GM04504 (cell line): ENCODE measurements at regions not wholly inside any gene's neighbourhood (a gene's known extent, or its start where the extent isn't known, plus 50 kb on each side); places are given as distances from the start of the nearest gene placed in this dataset.

Source experiments
- DNase-seq: peaks from one replicate; pipeline ENCODE4 v3.0.0-alpha.2; 2012; ENCODE audit warnings: low read depth

- DNase-seq = no peak
These were observed 95.5 kb upstream of the COL8A1 start for GRCh38 chr3:99542767-99543518.

- DNase-seq = no peak
These were observed 97.2 kb upstream of the COL8A1 start for GRCh38 chr3:99541181-99541580.

- no peak for DNase-seq
These were observed 101.0 kb upstream of the COL8A1 start for GRCh38 chr3:99537416-99537815.

GRCh38 chr3:99536555-99537314 is 101.7 kb upstream of the COL8A1 start:
- DNase-seq = no peak

GRCh38 chr3:99534951-99535704 is 103.3 kb upstream of the COL8A1 start:
- no peak for DNase-seq

GRCh38 chr3:99532246-99532645 is 106.1 kb upstream of the COL8A1 start:
- peak; percentile 57 for DNase-seq

GRCh38 chr3:99529265-99529664 is 109.1 kb upstream of the COL8A1 start:
- DNase-seq = no peak

GRCh38 chr3:99526921-99527320 is 111.5 kb upstream of the COL8A1 start:
- DNase-seq = no peak

- no peak for DNase-seq
These were observed 113.8 kb upstream of the COL8A1 start for GRCh38 chr3:99524559-99524958.

- DNase-seq = no peak
These were observed 114.8 kb upstream of the COL8A1 start for GRCh38 chr3:99523431-99524127.

- DNase-seq = no peak
These were observed 116.2 kb upstream of the COL8A1 start for GRCh38 chr3:99522147-99522546.

- DNase-seq = no peak
These were observed 116.8 kb upstream of the COL8A1 start for GRCh38 chr3:99521551-99521950.

- no peak for DNase-seq
These were observed 117.9 kb upstream of the COL8A1 start for GRCh38 chr3:99520513-99520912.

- no peak for DNase-seq
These were observed 121.5 kb upstream of the COL8A1 start for GRCh38 chr3:99516936-99517335.

GRCh38 chr3:99515891-99516290 is 122.5 kb upstream of the COL8A1 start:
- DNase-seq = no peak

GRCh38 chr3:99509224-99509623 is 129.2 kb upstream of the COL8A1 start:
- DNase-seq = no peak

GRCh38 chr3:99508191-99508590 is 130.2 kb upstream of the COL8A1 start:
- no peak for DNase-seq

GRCh38 chr3:99505646-99506269 is 132.6 kb upstream of the COL8A1 start:
- DNase-seq = peak; percentile 95

- no peak for DNase-seq
These were observed 133.2 kb upstream of the COL8A1 start for GRCh38 chr3:99505200-99505599.

- DNase-seq = peak; percentile 76
These were observed 134.1 kb upstream of the COL8A1 start for GRCh38 chr3:99504258-99504657.

GRCh38 chr3:99503350-99503749 is 135.0 kb upstream of the COL8A1 start:
- DNase-seq = no peak

GRCh38 chr3:99502871-99503270 is 135.5 kb upstream of the COL8A1 start:
- DNase-seq = no peak
